ENCODE measurements at regions not wholly inside any gene's neighbourhood (a gene's known extent, or its start where the extent isn't known, plus 50 kb on each side); places are given as distances from the start of the nearest gene placed in this dataset.

GRCh38 chr12:91922139-91922538 is 223.5 kb downstream of the BTG1 start:
- BruUV-seq (replicated peaks): no TSS peak
- intact Hi-C loops (cut with micrococcal nuclease; ENCODE audit: unreplicated experiment): no loop called here
- Histone ChIP-seq H3K79me2 (ENCODE audit: insufficient read depth, low read depth, low read length) (no peaks in the 10 kb centered on the region), H2AFZ (ENCODE audit: low read length) (no peak overlapping the region), H3K4me3 (ENCODE audit: low read depth, low read length, poor library complexity, severe bottlenecking) (no peak overlapping the region), H4K20me1 (ENCODE audit: insufficient read depth, low read length) (no peaks in the 10 kb centered on the region), H3K9me3 (ENCODE audit: low read length) (no peaks in the 10 kb centered on the region), H3K4me1 (ENCODE audit: insufficient read depth, low read length, poor library complexity, severe bottlenecking) (no peaks in the 10 kb centered on the region), H3K4me2 (ENCODE audit: low read length) (no peak overlapping the region), H3K36me3 (ENCODE audit: insufficient read depth, low read length) (no peaks in the 10 kb centered on the region), H3K27ac (ENCODE audit: low read depth, low read length, poor library complexity, severe bottlenecking) (no peak overlapping the region), H3K9me2 (ENCODE audit: insufficient read depth, low read length) (no peaks in the 10 kb centered on the region)
- TF ChIP-seq EZH2phosphoT487 (IDR thresholded peaks at IDR 0.05; ENCODE audit: borderline replicate concordance, low read depth, low read length) (no peak), CTCF (conservative IDR thresholded peaks at IDR 0.05; ENCODE audit: low read length) (no peak)
- CTCF ChIA-PET (ENCODE audit: unreplicated experiment): no interaction called here
- no peak for DNase-seq (ENCODE audit: low spot score)
- POLR2A ChIA-PET: interaction anchor here (0.6 kb wide), 1 partner anchor 695 kb away, joined by 3 read pairs; no protein-coding TSS in a partner anchor

- Histone ChIP-seq H3K9me2 (ENCODE audit: insufficient read depth, low read length) (no peaks in the 10 kb centered on the region), H3K36me3 (ENCODE audit: insufficient read depth, low read length) (no peaks in the 10 kb centered on the region), H3K27ac (ENCODE audit: low read depth, low read length, poor library complexity, severe bottlenecking) (no peak overlapping the region), H4K20me1 (ENCODE audit: insufficient read depth, low read length) (no peaks in the 10 kb centered on the region), H3K4me2 (ENCODE audit: low read length) (no peak overlapping the region), H3K79me2 (ENCODE audit: insufficient read depth, low read depth, low read length) (no peaks in the 10 kb centered on the region), H2AFZ (ENCODE audit: low read length) (no peak overlapping the region), H3K4me3 (ENCODE audit: low read depth, low read length, poor library complexity, severe bottlenecking) (no peak overlapping the region), H3K4me1 (ENCODE audit: insufficient read depth, low read length, poor library complexity, severe bottlenecking) (no peaks in the 10 kb centered on the region), H3K9me3 (ENCODE audit: low read length) (no peaks in the 10 kb centered on the region)
- no peak for DNase-seq (ENCODE audit: low spot score)
- POLR2A ChIA-PET: interaction anchor here (0.6 to 0.7 kb wide), 5 partner anchors 38 to 789 kb away, joined by 3 to 6 read pairs (median 5); no protein-coding TSS in a partner anchor
- CTCF ChIA-PET (ENCODE audit: unreplicated experiment): no interaction called here
- TF ChIP-seq EZH2phosphoT487 (IDR thresholded peaks at IDR 0.05; ENCODE audit: borderline replicate concordance, low read depth, low read length) (no peak), CTCF (conservative IDR thresholded peaks at IDR 0.05; ENCODE audit: low read length) (no peak)
- intact Hi-C loops (cut with micrococcal nuclease; ENCODE audit: unreplicated experiment): no loop called here
- no TSS peak for BruUV-seq (replicated peaks)
These were observed 224.1 kb downstream of the BTG1 start for GRCh38 chr12:91921555-91921954.

GRCh38 chr12:91920741-91921140 is 224.9 kb downstream of the BTG1 start:
- TF ChIP-seq CTCF (conservative IDR thresholded peaks at IDR 0.05; ENCODE audit: low read length): no peak
- no peak for TF ChIP-seq EZH2phosphoT487 (IDR thresholded peaks at IDR 0.05; ENCODE audit: borderline replicate concordance, low read depth, low read length)
- Histone ChIP-seq H3K9me2 (ENCODE audit: insufficient read depth, low read length) (no peaks in the 10 kb centered on the region), H3K4me3 (ENCODE audit: low read depth, low read length, poor library complexity, severe bottlenecking) (no peak overlapping the region), H3K27ac (ENCODE audit: low read depth, low read length, poor library complexity, severe bottlenecking) (no peak overlapping the region), H2AFZ (ENCODE audit: low read length) (no peak overlapping the region), H4K20me1 (ENCODE audit: insufficient read depth, low read length) (no peaks in the 10 kb centered on the region), H3K9me3 (ENCODE audit: low read length) (no peaks in the 10 kb centered on the region), H3K4me1 (ENCODE audit: insufficient read depth, low read length, poor library complexity, severe bottlenecking) (no peaks in the 10 kb centered on the region), H3K4me2 (ENCODE audit: low read length) (no peak overlapping the region), H3K79me2 (ENCODE audit: insufficient read depth, low read depth, low read length) (no peaks in the 10 kb centered on the region), H3K36me3 (ENCODE audit: insufficient read depth, low read length) (no peaks in the 10 kb centered on the region)
- POLR2A ChIA-PET: no interaction called here
- BruUV-seq (replicated peaks): no TSS peak
- DNase-seq (ENCODE audit: low spot score): no peak
- intact Hi-C loops (cut with micrococcal nuclease; ENCODE audit: unreplicated experiment): no loop called here
- CTCF ChIA-PET (ENCODE audit: unreplicated experiment): no interaction called here
